ENCODE measurements at regions not wholly inside any gene's neighbourhood (a gene's known extent, or its start where the extent isn't known, plus 50 kb on each side); places are given as distances from the start of the nearest gene placed in this dataset.

- ChIA-PET POLR2A (no interaction called here), CTCF (interaction anchor here (1.4 to 3.1 kb wide), 2 partner anchors 29 to 31 kb away, joined by 5 to 14 read pairs; no protein-coding TSS in a partner anchor)
- H3K4me3 ChIP-seq (ENCODE audit: low read depth, low read length) = no peak overlapping the region
- DNase-seq (ENCODE audit: low read depth, low spot score) = no peak
- H3K27me3 ChIP-seq (ENCODE audit: control insufficient read depth, insufficient read depth, low read length) = no peaks in the 10 kb centered on the region
- no peak overlapping the region for H3K27ac ChIP-seq (ENCODE audit: low read depth, low read length)
- H3K9me3 ChIP-seq (ENCODE audit: control insufficient read depth, insufficient read depth, low read length) = no peaks in the 10 kb centered on the region
- no peak for TF ChIP-seq CTCF (IDR thresholded peaks at IDR 0.05; ENCODE audit: low read depth, low read length)
Observed at GRCh38 chr5:10826971-10827370, 65.9 kb upstream of the DAP start.

DNA sequence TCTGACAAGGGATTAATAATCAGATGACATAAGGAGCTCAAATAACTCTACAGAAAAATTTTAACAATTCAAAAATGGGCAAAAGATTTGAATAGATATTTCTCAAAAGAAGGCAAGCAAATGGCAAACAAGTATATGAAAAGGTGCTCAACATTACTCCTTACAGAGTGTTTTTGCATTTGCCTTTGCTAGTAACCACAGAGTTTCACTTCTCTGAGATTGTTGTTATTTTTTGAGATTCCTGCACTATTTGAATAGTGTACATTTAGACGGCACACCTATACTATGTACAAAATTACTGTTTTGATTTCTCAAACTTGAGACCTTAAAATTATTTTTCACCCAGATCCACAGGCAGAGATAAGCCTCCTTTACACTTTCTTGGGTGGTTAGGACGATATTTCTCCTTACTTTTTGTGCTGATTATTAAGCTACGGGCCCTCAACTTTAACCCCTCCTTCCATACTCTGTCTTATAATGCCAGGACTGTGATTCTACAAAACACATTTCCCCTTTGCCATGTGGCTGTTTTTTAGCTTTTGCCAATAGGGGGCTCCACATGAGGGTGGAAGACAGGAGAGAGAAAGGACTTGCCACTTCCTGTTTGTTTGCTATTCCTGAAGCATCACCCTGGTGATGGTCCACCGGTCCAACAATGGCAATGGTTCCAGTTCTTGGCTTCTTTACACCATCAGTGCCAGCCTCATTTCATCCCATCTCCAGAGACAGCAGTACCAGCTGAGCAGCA is 65.0 kb upstream of the DAP start:
- H3K27ac ChIP-seq (ENCODE audit: low read depth, low read length) = no peak overlapping the region
- H3K9me3 ChIP-seq (ENCODE audit: control insufficient read depth, insufficient read depth, low read length) = no peaks in the 10 kb centered on the region
- ChIA-PET CTCF (interaction anchor here (1.2 to 3.1 kb wide), 2 partner anchors 23 to 30 kb away, joined by 3 to 14 read pairs; no protein-coding TSS in a partner anchor), POLR2A (no interaction called here)
- H3K4me3 ChIP-seq (ENCODE audit: low read depth, low read length) = no peak overlapping the region
- no peaks in the 10 kb centered on the region for H3K27me3 ChIP-seq (ENCODE audit: control insufficient read depth, insufficient read depth, low read length)
- DNase-seq (ENCODE audit: low read depth, low spot score) = no peak
- no peak for TF ChIP-seq CTCF (IDR thresholded peaks at IDR 0.05; ENCODE audit: low read depth, low read length)

DNA sequence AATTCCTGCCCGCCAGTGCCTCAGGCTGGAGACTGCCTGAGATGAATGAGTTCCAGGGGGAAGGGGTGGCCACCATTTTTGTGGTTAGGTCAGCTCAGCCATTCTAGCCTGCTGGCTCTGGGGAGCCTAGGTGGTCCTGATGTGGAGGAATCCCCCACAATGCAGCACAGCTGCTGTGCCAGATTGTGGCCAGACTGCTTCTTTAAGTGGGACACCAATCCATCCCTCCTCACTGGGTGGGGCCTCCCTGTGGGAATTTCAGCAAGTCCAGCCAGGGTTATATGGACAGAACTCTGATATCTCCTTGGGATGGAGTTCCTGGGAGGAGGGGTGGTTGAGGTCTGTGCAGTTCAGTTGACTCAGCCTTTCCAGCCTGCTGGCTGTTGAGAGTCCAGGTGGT is 51.2 kb upstream of the DAP start:
- ChIA-PET CTCF (no interaction called here), POLR2A (no interaction called here)
- no peak overlapping the region for H3K27ac ChIP-seq (ENCODE audit: low read depth, low read length)
- TF ChIP-seq CTCF (IDR thresholded peaks at IDR 0.05; ENCODE audit: low read depth, low read length) = no peak
- no peak overlapping the region for H3K4me3 ChIP-seq (ENCODE audit: low read depth, low read length)
- H3K27me3 ChIP-seq (ENCODE audit: control insufficient read depth, insufficient read depth, low read length) = peaks cover 10% of the 10 kb centered on the region
- H3K9me3 ChIP-seq (ENCODE audit: control insufficient read depth, insufficient read depth, low read length) = no peaks in the 10 kb centered on the region
- no peak for DNase-seq (ENCODE audit: low read depth, low spot score)

Data from AG04450 (cell line).